COR-L47 (cell line): ENCODE measurements at regions not wholly inside any gene's neighbourhood (a gene's known extent, or its start where the extent isn't known, plus 50 kb on each side); places are given as distances from the start of the nearest gene placed in this dataset.

Source experiments
- DNase-seq: peaks from one replicate; lab custom pipeline; 2025; lab: John Stamatoyannopoulos, UW

DNA sequence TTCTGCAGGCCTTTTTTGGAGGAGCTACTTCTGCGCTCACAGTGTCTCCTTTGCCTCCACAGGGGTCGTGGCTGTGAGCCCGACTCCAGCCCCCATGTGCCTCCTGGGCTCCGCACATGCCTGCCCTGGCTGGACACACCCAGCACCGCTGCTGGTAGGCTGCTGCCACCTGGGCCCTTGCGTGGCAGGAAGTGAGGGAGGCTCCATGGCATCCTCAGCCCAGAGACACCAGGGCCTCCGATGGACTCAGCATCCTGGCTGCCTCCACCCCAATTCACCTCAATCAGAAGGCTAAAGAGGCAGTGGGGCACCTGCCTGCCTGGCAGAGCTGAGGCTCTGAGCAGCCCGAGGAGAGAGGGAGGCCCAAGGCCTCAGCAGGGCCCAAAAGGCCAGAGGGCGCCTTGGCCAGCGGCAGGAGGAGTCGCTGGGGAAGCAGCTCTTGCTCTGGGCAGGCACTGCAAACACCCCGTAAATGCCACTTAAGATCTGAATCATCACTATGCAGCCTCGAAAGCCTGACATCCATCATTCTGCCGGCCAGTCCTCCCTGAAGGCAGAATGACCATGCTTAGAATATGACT is 68.3 kb upstream of the OTOS start:
- DNase-seq = no peak

DNA sequence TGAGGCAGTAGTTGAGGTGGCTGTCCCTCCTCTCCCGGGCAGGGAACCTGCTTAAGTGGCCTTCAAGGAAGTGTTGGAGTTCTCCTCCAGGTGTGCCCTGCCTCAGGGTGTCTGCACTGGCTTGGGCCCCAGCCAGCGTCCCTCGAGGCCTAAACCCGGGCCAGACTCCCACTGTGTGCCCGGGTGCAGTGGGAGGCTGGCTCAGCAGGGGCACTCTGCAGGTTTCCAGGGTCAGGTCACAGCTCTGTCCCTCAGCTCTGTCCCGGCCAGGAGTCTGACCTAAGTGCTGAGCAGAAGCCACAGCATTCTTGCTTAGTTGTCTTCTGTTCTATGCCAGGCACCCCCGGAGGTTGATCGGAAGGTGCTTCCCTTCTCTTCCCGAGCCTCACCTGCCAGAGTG is 69.0 kb upstream of the OTOS start:
- DNase-seq = no peak

- DNase-seq = no peak
Observed at GRCh38 chr2:240210198-240210965, 69.9 kb upstream of the OTOS start.

GRCh38 chr2:240211096-240211495 is 70.6 kb upstream of the OTOS start:
- DNase-seq = no peak

DNA sequence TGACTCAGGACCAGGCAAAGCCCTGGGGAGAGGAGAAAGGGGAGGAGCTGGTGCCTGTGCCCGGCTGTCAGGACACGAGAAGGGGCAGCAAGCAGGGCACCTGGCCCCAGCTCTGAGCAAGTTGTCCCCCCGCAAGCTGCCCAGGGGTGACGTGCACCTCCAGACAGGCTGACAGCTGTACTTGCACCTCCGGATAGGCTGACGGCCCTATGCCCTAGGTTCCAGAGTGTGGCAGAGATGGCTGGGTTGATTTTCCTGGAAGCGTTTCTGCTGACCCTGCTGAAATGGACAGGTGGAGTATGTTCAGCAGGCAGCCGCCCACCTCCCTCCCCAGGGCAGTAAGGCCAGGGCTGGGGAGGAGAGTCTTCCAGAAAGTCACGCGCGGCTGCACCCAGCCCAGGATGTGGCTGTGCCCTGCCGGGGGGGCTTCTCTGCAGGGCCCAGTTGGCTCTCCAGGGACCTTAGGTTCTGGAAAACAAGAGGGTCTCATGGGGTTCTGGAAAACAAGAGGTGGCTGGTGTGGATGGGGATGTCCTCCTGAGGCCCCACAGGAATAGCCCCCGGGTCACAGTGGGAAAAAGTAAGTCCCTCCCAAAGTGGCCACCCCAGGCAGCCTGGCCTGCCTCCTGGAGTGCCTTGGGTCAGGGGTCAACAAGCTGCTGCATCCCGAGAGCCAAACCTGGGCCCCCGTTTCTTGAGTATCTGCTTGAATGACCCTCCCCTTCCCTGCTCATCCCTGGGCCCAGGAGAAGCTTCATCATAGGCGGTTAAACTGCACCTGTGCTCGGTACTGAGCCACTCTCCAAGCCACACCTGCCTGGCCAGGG is 71.4 kb upstream of the OTOS start:
- no peak for DNase-seq

GRCh38 chr2:240212425-240213225 is 72.2 kb upstream of the OTOS start:
- DNase-seq = no peak

- DNase-seq = no peak
Observed at GRCh38 chr2:240213226-240213475, 72.7 kb upstream of the OTOS start.

- DNase-seq = no peak
Observed at GRCh38 chr2:240213476-240214421, 73.3 kb upstream of the OTOS start.

DNA sequence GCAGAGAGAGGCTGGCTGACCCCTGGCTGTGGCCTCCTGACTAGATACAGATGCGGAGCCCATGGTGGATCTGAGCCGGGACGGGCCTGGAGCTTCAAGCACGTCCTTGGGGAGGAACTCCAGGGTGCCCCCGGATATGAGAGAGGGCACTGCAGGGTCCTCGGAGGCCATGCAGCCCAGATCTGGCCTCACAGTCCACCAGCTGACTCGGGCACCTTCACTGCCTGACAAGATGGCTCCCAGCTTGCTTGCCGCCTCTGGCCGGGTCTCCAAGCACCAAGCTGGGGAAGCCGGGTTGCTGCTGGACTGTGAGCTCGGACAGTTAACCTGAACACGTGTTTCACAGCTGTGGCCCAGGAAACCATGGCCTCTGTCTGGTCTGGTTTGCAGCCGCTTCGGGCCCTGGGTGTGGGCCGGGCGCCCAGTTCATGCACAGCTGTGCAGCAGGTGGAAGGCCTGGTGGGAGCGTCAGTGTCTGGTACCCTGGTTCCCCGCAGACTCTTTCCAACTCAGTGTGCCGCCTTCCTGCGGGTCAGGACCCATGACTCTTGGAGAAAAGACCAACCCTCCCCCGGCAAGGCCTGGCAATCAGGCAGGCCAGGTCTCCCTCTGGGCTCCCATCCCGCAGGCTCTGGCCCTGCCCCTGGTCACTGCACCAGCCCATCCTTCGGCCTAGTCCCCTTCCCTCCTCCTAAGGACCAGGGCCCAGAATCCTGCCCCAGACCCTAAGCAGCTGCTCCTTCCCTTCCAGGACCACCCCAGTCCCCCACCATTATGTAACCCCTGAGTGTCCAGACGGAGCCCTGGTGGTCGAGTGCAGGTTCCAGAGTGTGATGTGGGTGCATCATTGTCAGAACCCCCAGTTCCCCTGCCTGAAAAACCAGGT is 74.6 kb upstream of the OTOS start:
- no peak for DNase-seq

- DNase-seq = no peak
Observed at GRCh38 chr2:240215676-240216051, 75.2 kb upstream of the OTOS start.

GRCh38 chr2:240216167-240216566 is 75.7 kb upstream of the OTOS start:
- DNase-seq = no peak

GRCh38 chr2:240217431-240218301 is 77.2 kb upstream of the OTOS start:
- DNase-seq = no peak

GRCh38 chr2:240219208-240219890 is 78.9 kb upstream of the OTOS start:
- no peak for DNase-seq

DNA sequence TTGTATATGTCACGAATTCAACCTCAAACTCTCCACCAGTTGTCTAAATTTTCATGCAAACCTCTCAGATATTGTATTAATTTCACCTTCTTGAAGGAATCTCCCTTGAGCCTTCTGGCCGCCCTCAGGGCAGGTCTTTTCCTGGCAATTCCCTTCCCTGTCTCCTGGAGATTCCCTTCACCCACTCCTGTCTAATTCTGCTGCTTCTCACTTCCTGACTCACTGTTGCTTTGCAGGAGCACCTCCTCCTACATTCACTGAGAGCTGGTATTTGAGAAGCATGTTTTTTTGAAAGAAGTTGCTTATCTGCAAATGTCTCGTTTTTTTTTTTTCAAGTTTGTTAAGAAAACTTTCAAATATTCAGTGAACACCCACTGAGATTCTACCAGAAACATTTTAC is 79.9 kb upstream of the OTOS start:
- no peak for DNase-seq

DNA sequence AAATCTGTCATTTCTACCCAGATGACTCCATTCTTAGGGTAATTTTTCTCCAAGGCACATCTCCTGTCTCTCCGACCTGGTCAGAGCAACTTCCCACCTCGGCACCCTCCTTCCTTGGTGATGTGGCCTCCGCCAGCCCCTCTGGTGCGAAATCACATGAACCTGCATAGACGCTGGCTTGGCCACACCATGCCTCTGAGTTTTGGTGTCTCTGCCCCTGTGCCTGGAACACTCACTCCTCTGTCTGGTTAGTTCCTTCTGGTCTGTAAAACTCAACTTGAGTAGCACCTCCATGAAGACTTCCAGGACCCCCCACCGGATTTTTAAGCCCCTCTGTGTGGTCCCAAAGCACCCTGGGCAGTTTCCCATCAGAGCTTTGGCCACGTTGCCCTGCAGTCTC is 83.2 kb upstream of the OTOS start:
- DNase-seq = no peak

DNA sequence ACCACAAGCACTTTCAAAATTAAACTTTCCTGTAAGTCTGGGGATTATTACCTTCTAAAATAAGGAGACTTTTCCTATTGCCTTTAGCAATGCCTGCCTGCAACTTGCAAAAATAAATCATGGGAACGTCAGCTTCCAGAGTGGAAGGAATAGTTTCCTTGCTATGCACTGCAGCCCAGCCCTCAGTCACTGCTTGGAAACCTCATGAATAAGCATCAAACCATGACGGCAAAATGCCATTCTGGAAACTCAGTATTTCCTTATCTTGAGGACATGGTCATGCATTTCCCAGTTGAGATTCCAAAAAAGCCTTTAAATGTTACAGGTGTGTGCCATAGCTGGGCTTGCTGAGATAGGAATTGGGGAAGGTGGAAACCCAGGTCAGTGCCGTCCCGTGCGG is 84.2 kb upstream of the OTOS start:
- no peak for DNase-seq

DNA sequence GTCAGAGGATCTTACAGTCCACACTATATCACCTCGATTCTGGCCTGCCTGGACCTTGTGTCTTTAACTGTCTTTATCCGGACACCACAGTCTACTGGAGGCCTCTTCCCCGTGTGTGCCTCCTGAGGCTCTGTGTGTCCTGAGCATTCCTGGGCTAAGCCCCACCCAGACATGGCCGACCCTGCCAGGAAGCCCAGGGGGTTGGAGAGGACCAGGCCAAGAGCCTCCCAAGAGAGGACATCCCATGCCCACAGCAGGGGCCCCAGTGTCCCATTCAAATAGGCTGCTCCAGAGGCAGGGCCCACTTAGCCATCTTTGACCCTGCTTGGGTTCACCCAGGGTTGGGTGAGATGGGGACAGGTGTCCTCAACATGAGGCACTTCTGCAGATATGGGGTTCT is 84.7 kb upstream of the OTOS start:
- DNase-seq = no peak

DNA sequence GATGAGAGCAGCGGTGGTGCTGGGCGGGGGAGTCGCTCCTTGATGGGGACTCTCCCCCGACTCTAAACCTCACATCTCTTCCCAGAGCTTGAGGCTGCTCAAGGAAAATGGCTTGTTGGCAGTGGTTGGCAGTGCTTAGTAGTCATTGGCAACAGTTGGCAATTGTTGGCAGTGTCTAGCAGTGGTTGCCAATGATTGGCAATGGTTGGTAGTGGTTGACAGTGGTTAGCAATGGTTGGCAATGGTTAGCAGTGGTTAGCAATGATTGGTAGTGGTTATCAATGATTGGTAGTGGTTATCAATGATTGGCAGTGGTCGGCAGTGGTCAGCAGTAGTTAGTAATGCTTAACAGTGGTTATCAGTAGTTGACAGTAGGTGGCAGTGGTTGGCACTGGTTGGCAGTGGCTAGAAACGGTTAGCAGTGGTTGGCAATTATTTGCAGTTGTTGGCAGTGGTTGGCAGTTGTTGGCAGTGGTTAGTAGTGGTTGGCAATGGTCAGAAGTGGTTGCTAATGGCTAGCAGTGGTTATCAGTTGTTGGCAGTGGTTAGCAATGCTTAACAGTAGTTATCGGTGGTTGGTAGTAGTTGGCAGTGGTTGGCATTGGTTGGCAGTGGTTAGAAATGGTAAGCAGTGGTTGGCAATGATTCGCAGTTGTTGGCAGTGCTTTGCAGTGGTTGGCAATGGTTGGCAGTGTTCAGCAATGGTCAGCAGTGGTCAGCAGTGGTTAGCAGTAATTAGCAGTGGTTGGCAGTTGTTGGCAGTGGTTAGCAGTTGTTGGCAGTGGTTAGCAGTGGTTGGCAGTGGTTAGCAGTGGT is 85.4 kb upstream of the OTOS start:
- no peak for DNase-seq
